ENCODE measurements at regions not wholly inside any gene's neighbourhood (a gene's known extent, or its start where the extent isn't known, plus 50 kb on each side); places are given as distances from the start of the nearest gene placed in this dataset.

GRCh38 chr2:147681093-147681492 is 163.7 kb upstream of the ACVR2A start:
- TF ChIP-seq, protein P1, sequence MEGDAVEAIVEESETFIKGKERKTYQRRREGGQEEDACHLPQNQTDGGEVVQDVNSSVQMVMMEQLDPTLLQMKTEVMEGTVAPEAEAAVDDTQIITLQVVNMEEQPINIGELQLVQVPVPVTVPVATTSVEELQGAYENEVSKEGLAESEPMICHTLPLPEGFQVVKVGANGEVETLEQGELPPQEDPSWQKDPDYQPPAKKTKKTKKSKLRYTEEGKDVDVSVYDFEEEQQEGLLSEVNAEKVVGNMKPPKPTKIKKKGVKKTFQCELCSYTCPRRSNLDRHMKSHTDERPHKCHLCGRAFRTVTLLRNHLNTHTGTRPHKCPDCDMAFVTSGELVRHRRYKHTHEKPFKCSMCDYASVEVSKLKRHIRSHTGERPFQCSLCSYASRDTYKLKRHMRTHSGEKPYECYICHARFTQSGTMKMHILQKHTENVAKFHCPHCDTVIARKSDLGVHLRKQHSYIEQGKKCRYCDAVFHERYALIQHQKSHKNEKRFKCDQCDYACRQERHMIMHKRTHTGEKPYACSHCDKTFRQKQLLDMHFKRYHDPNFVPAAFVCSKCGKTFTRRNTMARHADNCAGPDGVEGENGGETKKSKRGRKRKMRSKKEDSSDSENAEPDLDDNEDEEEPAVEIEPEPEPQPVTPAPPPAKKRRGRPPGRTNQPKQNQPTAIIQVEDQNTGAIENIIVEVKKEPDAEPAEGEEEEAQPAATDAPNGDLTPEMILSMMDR (IDR thresholded peaks at IDR 0.05), result no peak
- no peak for TF ChIP-seq EZH2 (IDR thresholded peaks at IDR 0.05; ENCODE audit: borderline replicate concordance, insufficient read depth, low read depth, low read length, poor library complexity, severe bottlenecking)
